HG02759 (cell line): ENCODE measurements at regions not wholly inside any gene's neighbourhood (a gene's known extent, or its start where the extent isn't known, plus 50 kb on each side); places are given as distances from the start of the nearest gene placed in this dataset.
A peak's percentile ranks its signal among the peaks of the same experiment; 100 is the strongest.

ENCODE experiments used
- ATAC-seq: cut with Tn5 transposase; IDR thresholded peaks from one replicate; pipeline ENCODE4 v1.9.1; 2021; ENCODE audit warnings: mild to moderate bottlenecking, moderate library complexity; ENCODE audit not compliant: unreplicated experiment

- ATAC-seq: no peak
Observed at GRCh38 chr7:40977533-40977932, 725.4 kb downstream of the INHBA start.

- ATAC-seq: no peak
Observed at GRCh38 chr7:40972426-40972825, 730.5 kb downstream of the INHBA start.

- no peak for ATAC-seq
Observed at GRCh38 chr7:40969641-40970040, 733.2 kb downstream of the INHBA start.

- ATAC-seq: no peak
Observed at GRCh38 chr7:40966693-40967092, 736.2 kb downstream of the INHBA start.

- peak; percentile 64 for ATAC-seq
Observed at GRCh38 chr7:40965774-40966173, 737.1 kb downstream of the INHBA start.

- ATAC-seq: no peak
Observed at GRCh38 chr7:40965016-40965415, 737.9 kb downstream of the INHBA start.

- no peak for ATAC-seq
Observed at GRCh38 chr7:40964610-40965009, 738.3 kb downstream of the INHBA start.

- no peak for ATAC-seq
Observed at GRCh38 chr7:40959955-40960354, 742.9 kb downstream of the INHBA start.

- no peak for ATAC-seq
Observed at GRCh38 chr7:40948239-40948638, 754.7 kb downstream of the INHBA start.

- ATAC-seq: no peak
Observed at GRCh38 chr7:40947566-40947965, 755.3 kb downstream of the INHBA start.

GRCh38 chr7:40946549-40946948, 756.3 kb downstream of the INHBA start:
- no peak for ATAC-seq

GRCh38 chr7:40945788-40946187, 757.1 kb downstream of the INHBA start:
- no peak for ATAC-seq

GRCh38 chr7:40944981-40945585, 757.8 kb downstream of the INHBA start:
- ATAC-seq: no peak

GRCh38 chr7:40937879-40938278, 765.0 kb downstream of the INHBA start:
- no peak for ATAC-seq

GRCh38 chr7:40935435-40935834, 767.5 kb downstream of the INHBA start:
- no peak for ATAC-seq

GRCh38 chr7:40923626-40924025, 779.3 kb downstream of the INHBA start:
- ATAC-seq: no peak

- no peak for ATAC-seq
Observed at GRCh38 chr7:40922316-40922670, 780.6 kb downstream of the INHBA start.

- ATAC-seq: no peak
Observed at GRCh38 chr7:40921589-40922315, 781.1 kb downstream of the INHBA start.

- no peak for ATAC-seq
Observed at GRCh38 chr7:40918701-40919271, 784.0 kb downstream of the SUGCT start.

GRCh38 chr7:40916813-40917212, 782.0 kb downstream of the SUGCT start:
- ATAC-seq: no peak

- ATAC-seq: no peak
Observed at GRCh38 chr7:40915071-40915470, 780.3 kb downstream of the SUGCT start.
